Fibroblast of skin of scalp (primary cell): ENCODE measurements at regions not wholly inside any gene's neighbourhood (a gene's known extent, or its start where the extent isn't known, plus 50 kb on each side); places are given as distances from the start of the nearest gene placed in this dataset.
"Not testable (repeated sequence)": the region's sequence is repeated elsewhere in the genome, so short reads cannot be mapped to it uniquely, and the experiment has no call there.

Experiments used
- DNase-seq: peaks from one replicate; pipeline ENCODE4 v3.0.0-alpha.2; 2013

GRCh38 chr5:39648085-39648847, 223.5 kb upstream of the DAB2 start:
- DNase-seq, result peak; percentile 17

GRCh38 chr5:39640552-39640951, 215.8 kb upstream of the DAB2 start:
- DNase-seq, result no peak

- peak; percentile 59 for DNase-seq
Measured at GRCh38 chr5:39639618-39640089, 214.9 kb upstream of the DAB2 start.

- DNase-seq, result no peak
Measured at GRCh38 chr5:39638813-39639212, 214.0 kb upstream of the DAB2 start.

GRCh38 chr5:39633057-39633456, 208.3 kb upstream of the DAB2 start:
- no peak for DNase-seq

- DNase-seq, result peak; percentile 82
Measured at GRCh38 chr5:39631958-39632357, 207.2 kb upstream of the DAB2 start.

- no peak for DNase-seq
Measured at GRCh38 chr5:39629946-39630345, 205.2 kb upstream of the DAB2 start.

GRCh38 chr5:39628348-39628747, 203.6 kb upstream of the DAB2 start:
- no peak for DNase-seq

- no peak for DNase-seq
Measured at GRCh38 chr5:39624890-39625289, 200.1 kb upstream of the DAB2 start.

- DNase-seq, result peak; percentile 13
Measured at GRCh38 chr5:39624268-39624886, 199.6 kb upstream of the DAB2 start.

GRCh38 chr5:39623291-39623865, 198.6 kb upstream of the DAB2 start:
- no peak for DNase-seq

- DNase-seq, result no peak
Measured at GRCh38 chr5:39622281-39622680, 197.5 kb upstream of the DAB2 start.

GRCh38 chr5:39619168-39619818, 194.5 kb upstream of the DAB2 start:
- no peak for DNase-seq

- no peak for DNase-seq
Measured at GRCh38 chr5:39618391-39618790, 193.6 kb upstream of the DAB2 start.

- peak; percentile 86 for DNase-seq
Measured at GRCh38 chr5:39616131-39616530, 191.4 kb upstream of the DAB2 start.

- DNase-seq, result not testable (repeated sequence)
Measured at GRCh38 chr5:39611076-39611475, 186.3 kb upstream of the DAB2 start.

- DNase-seq, result no peak
Measured at GRCh38 chr5:39608024-39608423, 183.2 kb upstream of the DAB2 start.

GRCh38 chr5:39606591-39606990, 181.8 kb upstream of the DAB2 start:
- DNase-seq, result no peak

GRCh38 chr5:39605588-39606575, 181.1 kb upstream of the DAB2 start:
- peak; percentile 32 for DNase-seq

- DNase-seq, result no peak
Measured at GRCh38 chr5:39605145-39605544, 180.4 kb upstream of the DAB2 start.

GRCh38 chr5:39604491-39604890, 179.7 kb upstream of the DAB2 start:
- DNase-seq, result peak; percentile 34
